ENCODE measurements at regions not wholly inside any gene's neighbourhood (a gene's known extent, or its start where the extent isn't known, plus 50 kb on each side); places are given as distances from the start of the nearest gene placed in this dataset.

DNA sequence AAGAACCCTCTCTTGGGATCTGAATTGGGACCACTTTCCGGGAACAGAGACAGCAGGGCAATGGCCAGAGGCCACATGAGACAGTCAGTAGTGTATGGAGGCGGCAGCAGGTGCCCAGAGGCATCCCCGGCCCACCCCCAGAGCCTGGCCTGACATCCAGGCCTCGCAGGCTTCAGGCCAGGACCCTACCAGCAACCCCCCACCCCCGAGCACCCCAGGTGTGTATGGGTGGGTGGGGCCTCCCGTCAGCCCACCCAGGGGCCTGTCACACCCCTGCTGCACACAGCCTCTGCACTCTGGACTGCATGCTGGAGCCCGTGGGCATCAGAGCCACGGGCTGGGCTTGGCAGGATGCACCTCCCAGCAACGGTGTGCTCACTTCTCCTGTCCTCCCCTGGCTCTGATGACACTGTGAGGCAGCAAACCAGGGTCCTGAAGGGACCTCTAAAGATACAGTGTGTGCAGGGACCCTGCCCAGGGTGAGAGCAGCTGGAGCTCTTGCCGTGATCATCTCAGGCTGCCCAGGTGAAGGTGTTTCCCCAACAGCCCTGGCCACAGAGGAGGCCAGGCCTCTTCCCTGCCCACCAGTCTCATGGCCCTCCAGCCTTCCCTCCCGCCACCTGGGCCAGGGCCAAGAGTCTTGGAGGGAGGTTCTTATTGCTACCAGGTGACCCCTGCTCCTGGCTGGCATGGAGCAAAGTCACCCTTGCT is 88.8 kb upstream of the SEPTIN5 start:
- H2BK120ac ChIP-seq (replicated peaks; ENCODE audit: low read depth, low read length), result no peak overlapping the region
- peak overlapping the region; percentile 66 for H4K91ac ChIP-seq (replicated peaks; ENCODE audit: insufficient read length, low read length)
- H4K20me1 ChIP-seq (replicated peaks in 1 of 2; ENCODE audit: control insufficient read depth in 1 of 2, insufficient read depth in 2 of 2, low read length in 2 of 2), result no peaks in the 10 kb centered on the region
- H3K27ac ChIP-seq (ENCODE audit: low read depth, low read length), result no peak overlapping the region
- no peaks in the 10 kb centered on the region for H3K9me3 ChIP-seq (ENCODE audit: insufficient read depth in 2 of 2, low read depth in 1 of 2, low read length in 1 of 2)
- H3K56ac ChIP-seq (replicated peaks; ENCODE audit: insufficient read length, low read depth, low read length), result no peak overlapping the region
- no peak for TF ChIP-seq RFX5 (IDR thresholded peaks at IDR 0.05; ENCODE audit: borderline replicate concordance, low read depth, low read length)
- no peak for TF ChIP-seq FOSL1 (IDR thresholded peaks at IDR 0.05; ENCODE audit: insufficient read depth, low read depth, low read length)
- no peak for TF ChIP-seq EZH2 (IDR thresholded peaks at IDR 0.05; ENCODE audit: low read depth, low read length, severe bottlenecking)
- peaks cover 5 to 32% (median 16%) of the 10 kb centered on the region in 4 experiments for H3K4me1 ChIP-seq (replicated peaks in 1 of 4; ENCODE audit: control insufficient read depth in 3 of 4, insufficient read depth in 4 of 4, low read length in 3 of 4)
- H3K4me2 ChIP-seq (ENCODE audit: insufficient read depth in 1 of 2, low read depth in 2 of 2, low read length in 2 of 2), result no peak overlapping the region
- ChIA-PET POLR2A (ENCODE audit: partially characterized antibody) (no interaction called here), CTCF (ENCODE audit: partially characterized antibody) (interaction anchor here (1.2 to 2.3 kb wide), 2 partner anchors 20 to 71 kb away, joined by 4 to 5 read pairs; no protein-coding TSS in a partner anchor)
- no peak overlapping the region for H3K23ac ChIP-seq (ENCODE audit: insufficient read length)
- H3K9ac ChIP-seq (replicated peaks in 1 of 4; ENCODE audit: extremely low read depth in 1 of 4, low read depth in 3 of 4, low read length in 3 of 4), result no peak overlapping the region
- no peaks in the 10 kb centered on the region for H3K23me2 ChIP-seq (ENCODE audit: low read depth, low read length)
- no peaks in the 10 kb centered on the region for H3K79me1 ChIP-seq (ENCODE audit: low read depth, low read length)
- H2AK5ac ChIP-seq (ENCODE audit: low read depth, low read length), result no peak overlapping the region; the same call in 1 of the 2 replicates
- 0 out of 2 replicates have a peak overlapping the region, but pooled peaks have one; percentile 57 for H3K18ac ChIP-seq (ENCODE audit: extremely low read depth, low read length)
- H2BK15ac ChIP-seq (ENCODE audit: low read length), result no peak overlapping the region
- no peak overlapping the region for H3K4me3 ChIP-seq (ENCODE audit: extremely low read depth in 1 of 4, insufficient read depth in 2 of 4, low read depth in 3 of 4, low read length in 4 of 4)
- H2BK5ac ChIP-seq (ENCODE audit: low read depth, low read length), result no peak overlapping the region
- no peak for DNase-seq (ENCODE audit: low read depth in 1 of 2, low spot score in 2 of 2)
- WGBS, 2 experiments (ENCODE audit: extremely low coverage in 1 of 2, insufficient coverage in 1 of 2, insufficient read length in 1 of 2, insufficient replicate concordance in 2 of 2, low coverage in 1 of 2, low lambda C conversion rate in 2 of 2, missing lambda C conversion rate in 1 of 2), result 86% methylated on average over 11 of the region's 11 CpGs; no CpG with 5 or more reads in 1 of the 2 experiments
- H3K36me3 ChIP-seq (ENCODE audit: control insufficient read depth in 2 of 4, insufficient read depth in 4 of 4, low read length in 3 of 4), result no peaks in the 10 kb centered on the region
- H3K4ac ChIP-seq (replicated peaks; ENCODE audit: insufficient read length, low read depth, low read length), result peak overlapping the region; percentile 44
- H4K8ac ChIP-seq (ENCODE audit: extremely low read depth, insufficient read depth, low read length), result no peak overlapping the region
- no peak overlapping the region for H3K14ac ChIP-seq (ENCODE audit: insufficient read length)
- no peaks in the 10 kb centered on the region for H3K27me3 ChIP-seq (replicated peaks in 1 of 4; ENCODE audit: control insufficient read depth in 3 of 4, extremely low read depth in 1 of 4, insufficient read depth in 3 of 4, low read length in 3 of 4)
- peak overlapping the region; percentile 39; the same call in 1 of the 2 replicates for H2BK12ac ChIP-seq (ENCODE audit: low read depth, low read length)
- H2AFZ ChIP-seq (ENCODE audit: low read length), result no peak overlapping the region
- FAIRE-seq, result no peak
- H2BK20ac ChIP-seq (ENCODE audit: low read length), result no peak overlapping the region
- H4K5ac ChIP-seq (ENCODE audit: insufficient read length, low read depth, low read length), result no peak overlapping the region
- no peaks in the 10 kb centered on the region for H3K79me2 ChIP-seq (ENCODE audit: control insufficient read depth in 1 of 2, insufficient read depth in 2 of 2, low read length in 2 of 2)

Measured in H1 (cell line).